ENCODE measurements at regions not wholly inside any gene's neighbourhood (a gene's known extent, or its start where the extent isn't known, plus 50 kb on each side); places are given as distances from the start of the nearest gene placed in this dataset.

DNA sequence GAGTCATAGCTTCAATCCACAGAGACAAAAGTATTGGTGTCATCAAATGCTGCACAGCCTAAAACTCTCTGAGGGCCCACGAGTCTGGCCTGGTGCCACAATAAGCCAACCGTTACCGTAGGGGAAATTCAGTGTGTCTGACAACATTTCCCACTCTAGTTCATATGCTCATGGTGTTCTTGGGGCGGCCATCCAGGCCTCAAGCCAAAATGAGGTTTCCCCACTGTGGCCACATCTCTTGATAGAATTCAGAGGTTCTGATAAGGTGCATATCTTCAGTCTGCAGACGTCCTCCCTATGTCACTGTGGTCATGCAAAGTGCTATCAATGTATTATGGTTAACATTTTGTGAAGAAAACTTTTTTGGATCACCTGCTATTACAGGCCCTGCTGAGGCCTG is 627.7 kb downstream of the QKI start:
- Histone ChIP-seq H3F3A (ENCODE audit: insufficient read depth) (no peaks in the 10 kb centered on the region), H3K4me2 (ENCODE audit: low read depth, low read length, poor library complexity, severe bottlenecking) (no peak overlapping the region), H3K27me3 (ENCODE audit: low read length) (no peaks in the 10 kb centered on the region), H3K9me3 (ENCODE audit: insufficient read depth, low read length) (no peaks in the 10 kb centered on the region), H3K4me3 (ENCODE audit: insufficient read depth, low read length, poor library complexity, severe bottlenecking) (no peak overlapping the region), H2AFZ (ENCODE audit: low read depth, low read length, severe bottlenecking) (no peak overlapping the region), H3K9me2 (replicated peaks; ENCODE audit: insufficient read depth, low read length) (no peaks in the 10 kb centered on the region), H3K79me2 (ENCODE audit: insufficient read depth, low read length) (no peaks in the 10 kb centered on the region), H4K20me1 (ENCODE audit: low read depth, low read length) (no peaks in the 10 kb centered on the region), H3K9ac (ENCODE audit: low read length) (no peak overlapping the region), H3K36me3 (ENCODE audit: low read length) (no peaks in the 10 kb centered on the region), H3K27ac (ENCODE audit: low read depth, low read length) (no peak overlapping the region)
- TF ChIP-seq CTCF (IDR thresholded peaks at IDR 0.05; ENCODE audit: insufficient read depth, low read length, poor library complexity, severe bottlenecking) (no peak), EZH2phosphoT487 (conservative IDR thresholded peaks at IDR 0.05; ENCODE audit: low read length) (no peak)

DNA sequence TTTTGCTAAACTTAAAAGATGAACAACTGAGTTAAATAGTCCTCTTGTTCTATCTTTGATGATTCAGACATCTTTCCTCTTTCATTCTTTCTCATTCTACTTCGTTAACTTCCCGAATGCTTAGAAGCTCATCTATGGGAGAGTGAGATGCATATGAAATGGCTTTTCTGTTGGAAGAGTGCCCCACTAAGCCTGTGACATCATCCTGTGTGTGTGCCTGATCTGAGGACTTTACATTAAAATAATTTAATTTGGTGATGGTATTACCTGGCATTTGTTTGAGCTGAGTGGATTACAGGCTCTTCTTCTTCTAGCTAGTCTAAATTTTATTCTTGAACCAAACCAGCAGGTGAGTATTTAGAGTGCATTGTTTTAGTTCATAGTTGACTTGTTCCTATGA is 626.5 kb downstream of the QKI start:
- Histone ChIP-seq H3K9me2 (replicated peaks; ENCODE audit: insufficient read depth, low read length) (no peaks in the 10 kb centered on the region), H4K20me1 (ENCODE audit: low read depth, low read length) (no peaks in the 10 kb centered on the region), H2AFZ (ENCODE audit: low read depth, low read length, severe bottlenecking) (no peak overlapping the region), H3K9ac (ENCODE audit: low read length) (no peak overlapping the region), H3K4me2 (ENCODE audit: low read depth, low read length, poor library complexity, severe bottlenecking) (no peak overlapping the region), H3F3A (ENCODE audit: insufficient read depth) (no peaks in the 10 kb centered on the region), H3K4me3 (ENCODE audit: insufficient read depth, low read length, poor library complexity, severe bottlenecking) (no peak overlapping the region), H3K27me3 (ENCODE audit: low read length) (no peaks in the 10 kb centered on the region), H3K36me3 (ENCODE audit: low read length) (no peaks in the 10 kb centered on the region), H3K79me2 (ENCODE audit: insufficient read depth, low read length) (no peaks in the 10 kb centered on the region), H3K27ac (ENCODE audit: low read depth, low read length) (no peak overlapping the region), H3K9me3 (ENCODE audit: insufficient read depth, low read length) (no peaks in the 10 kb centered on the region)
- no peak for TF ChIP-seq CTCF (IDR thresholded peaks at IDR 0.05; ENCODE audit: insufficient read depth, low read length, poor library complexity, severe bottlenecking)
- no peak for TF ChIP-seq EZH2phosphoT487 (conservative IDR thresholded peaks at IDR 0.05; ENCODE audit: low read length)

DNA sequence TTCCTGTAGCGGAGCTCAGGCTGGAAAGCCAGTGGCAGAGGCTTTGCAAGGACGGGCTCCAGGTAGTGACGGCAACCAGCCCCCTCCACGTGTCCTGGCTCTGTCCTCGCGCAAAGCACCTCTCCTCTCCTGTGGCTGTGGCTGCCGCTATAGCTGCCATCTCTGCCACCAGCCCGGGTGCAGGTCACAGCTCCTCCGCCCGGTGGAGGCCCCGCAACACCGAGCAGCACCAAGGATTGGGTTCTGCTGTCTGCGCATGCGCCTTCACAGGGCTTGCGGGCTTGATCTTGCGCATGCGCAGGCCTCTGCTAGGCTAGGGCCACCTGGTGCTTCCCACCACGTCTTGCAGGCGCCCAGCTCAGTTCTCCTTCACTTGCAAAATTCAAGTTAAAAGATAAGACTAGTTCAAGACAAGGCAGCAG is 625.4 kb downstream of the QKI start:
- Histone ChIP-seq H3K36me3 (ENCODE audit: low read length) (no peaks in the 10 kb centered on the region), H3K4me3 (ENCODE audit: insufficient read depth, low read length, poor library complexity, severe bottlenecking) (no peak overlapping the region), H3K9ac (ENCODE audit: low read length) (no peak overlapping the region), H4K20me1 (ENCODE audit: low read depth, low read length) (no peaks in the 10 kb centered on the region), H3K4me2 (ENCODE audit: low read depth, low read length, poor library complexity, severe bottlenecking) (no peak overlapping the region), H3K27me3 (ENCODE audit: low read length) (no peaks in the 10 kb centered on the region), H2AFZ (ENCODE audit: low read depth, low read length, severe bottlenecking) (no peak overlapping the region), H3K9me3 (ENCODE audit: insufficient read depth, low read length) (no peaks in the 10 kb centered on the region), H3K27ac (ENCODE audit: low read depth, low read length) (no peak overlapping the region), H3K79me2 (ENCODE audit: insufficient read depth, low read length) (no peaks in the 10 kb centered on the region), H3K9me2 (replicated peaks; ENCODE audit: insufficient read depth, low read length) (no peaks in the 10 kb centered on the region), H3F3A (ENCODE audit: insufficient read depth) (no peaks in the 10 kb centered on the region)
- TF ChIP-seq EZH2phosphoT487 (conservative IDR thresholded peaks at IDR 0.05; ENCODE audit: low read length) (no peak), CTCF (IDR thresholded peaks at IDR 0.05; ENCODE audit: insufficient read depth, low read length, poor library complexity, severe bottlenecking) (no peak)
